ENCODE measurements at regions not wholly inside any gene's neighbourhood (a gene's known extent, or its start where the extent isn't known, plus 50 kb on each side); places are given as distances from the start of the nearest gene placed in this dataset.

DNA sequence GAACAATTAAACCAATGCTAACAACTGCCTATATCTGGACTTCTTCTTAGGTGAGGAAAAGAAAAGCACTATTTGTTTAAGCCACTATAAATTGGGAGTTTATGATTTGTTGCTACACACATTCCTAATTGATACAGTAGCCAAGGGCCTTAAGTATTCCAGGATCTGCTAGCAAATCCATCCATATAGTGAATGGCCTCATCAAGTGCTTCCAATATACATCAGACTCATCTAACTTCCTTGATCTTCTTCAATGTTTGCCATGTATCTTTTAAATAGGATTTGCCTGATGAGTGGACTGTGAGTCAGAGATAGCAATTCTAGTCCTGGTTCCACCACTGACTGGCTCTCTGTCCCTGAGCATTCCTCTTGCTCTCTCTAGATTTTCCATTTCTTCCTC lies 430.2 kb downstream of the OMA1 start:
- intact Hi-C loops (cut with DNase I) = no loop called here
- H3K4me1 ChIP-seq = no peaks in the 10 kb centered on the region
- no peaks in the 10 kb centered on the region for H3K36me3 ChIP-seq
- no peak for TF ChIP-seq POLR2AphosphoS5 (IDR thresholded peaks at IDR 0.05; ENCODE audit: insufficient read depth in 1 of 2, low read depth in 1 of 2)
- TF ChIP-seq, protein P1, sequence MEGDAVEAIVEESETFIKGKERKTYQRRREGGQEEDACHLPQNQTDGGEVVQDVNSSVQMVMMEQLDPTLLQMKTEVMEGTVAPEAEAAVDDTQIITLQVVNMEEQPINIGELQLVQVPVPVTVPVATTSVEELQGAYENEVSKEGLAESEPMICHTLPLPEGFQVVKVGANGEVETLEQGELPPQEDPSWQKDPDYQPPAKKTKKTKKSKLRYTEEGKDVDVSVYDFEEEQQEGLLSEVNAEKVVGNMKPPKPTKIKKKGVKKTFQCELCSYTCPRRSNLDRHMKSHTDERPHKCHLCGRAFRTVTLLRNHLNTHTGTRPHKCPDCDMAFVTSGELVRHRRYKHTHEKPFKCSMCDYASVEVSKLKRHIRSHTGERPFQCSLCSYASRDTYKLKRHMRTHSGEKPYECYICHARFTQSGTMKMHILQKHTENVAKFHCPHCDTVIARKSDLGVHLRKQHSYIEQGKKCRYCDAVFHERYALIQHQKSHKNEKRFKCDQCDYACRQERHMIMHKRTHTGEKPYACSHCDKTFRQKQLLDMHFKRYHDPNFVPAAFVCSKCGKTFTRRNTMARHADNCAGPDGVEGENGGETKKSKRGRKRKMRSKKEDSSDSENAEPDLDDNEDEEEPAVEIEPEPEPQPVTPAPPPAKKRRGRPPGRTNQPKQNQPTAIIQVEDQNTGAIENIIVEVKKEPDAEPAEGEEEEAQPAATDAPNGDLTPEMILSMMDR (IDR thresholded peaks at IDR 0.05) = no peak
- no peak for TF ChIP-seq POLR2A (IDR thresholded peaks at IDR 0.05)
- no peak overlapping the region for H3K4me3 ChIP-seq
- H3K27me3 ChIP-seq = no peaks in the 10 kb centered on the region
- DNase-seq (ENCODE audit: extremely low spot score in 2 of 2) = no peak
- H3K9me3 ChIP-seq = no peaks in the 10 kb centered on the region
- no peak overlapping the region for H3K27ac ChIP-seq

DNA sequence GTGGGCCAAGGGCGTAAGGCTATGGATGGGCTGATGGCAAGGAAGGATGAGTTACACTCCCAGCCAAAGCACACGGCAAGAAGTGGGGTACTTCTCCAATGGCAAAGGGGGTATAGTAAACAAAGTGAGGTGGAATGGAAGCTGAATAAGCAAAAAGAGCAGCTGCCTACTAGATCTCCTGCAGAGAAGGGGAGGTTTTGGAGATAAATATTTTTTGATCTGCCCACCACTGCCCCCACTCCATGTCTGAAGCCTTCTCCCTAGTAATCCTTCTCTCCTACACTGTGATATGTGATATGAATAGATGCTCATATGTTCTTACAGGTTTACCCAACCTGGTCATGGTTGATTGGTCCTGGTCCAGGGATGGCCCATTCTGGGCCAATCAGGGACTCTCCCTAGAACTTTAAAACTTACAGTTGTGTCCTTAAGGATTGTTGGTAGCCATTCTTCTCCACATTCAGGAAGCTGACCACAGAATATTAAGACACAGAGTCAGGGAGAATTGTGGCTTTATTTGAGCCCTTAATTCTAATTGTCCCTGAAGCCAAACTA lies 436.8 kb downstream of the OMA1 start:
- intact Hi-C loops (cut with DNase I) = no loop called here
- no peak overlapping the region for H3K4me3 ChIP-seq
- H3K27ac ChIP-seq = no peak overlapping the region
- H3K4me1 ChIP-seq = no peaks in the 10 kb centered on the region
- H3K36me3 ChIP-seq = no peaks in the 10 kb centered on the region
- TF ChIP-seq, protein P1 (IDR thresholded peaks at IDR 0.05) = no peak
- no peak for TF ChIP-seq POLR2A (IDR thresholded peaks at IDR 0.05)
- TF ChIP-seq POLR2AphosphoS5 (IDR thresholded peaks at IDR 0.05; ENCODE audit: insufficient read depth in 1 of 2, low read depth in 1 of 2) = no peak
- no peaks in the 10 kb centered on the region for H3K9me3 ChIP-seq
- no peak for DNase-seq (ENCODE audit: extremely low spot score in 2 of 2)
- H3K27me3 ChIP-seq = no peaks in the 10 kb centered on the region

DNA sequence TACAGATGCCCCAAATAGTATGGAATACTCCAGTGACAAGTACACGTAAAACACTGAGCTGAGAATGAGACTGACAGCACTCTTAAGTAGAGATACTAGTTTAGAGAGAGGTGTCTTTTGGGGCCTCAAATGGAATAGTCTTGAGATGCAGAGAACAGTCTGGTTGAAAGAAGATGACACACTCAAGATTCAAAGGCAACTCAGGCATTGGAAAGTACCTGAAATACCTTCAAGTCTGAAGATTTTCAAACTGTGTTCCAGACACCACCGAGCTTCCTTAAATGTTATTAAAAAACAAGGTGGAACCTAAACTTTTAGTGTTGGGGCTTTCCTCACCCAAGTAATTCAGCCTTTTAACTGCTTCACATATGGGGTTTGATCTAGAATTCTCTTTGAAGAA lies 437.7 kb downstream of the OMA1 start:
- no peak overlapping the region for H3K4me3 ChIP-seq
- H3K9me3 ChIP-seq = no peaks in the 10 kb centered on the region
- intact Hi-C loops (cut with DNase I) = no loop called here
- no peaks in the 10 kb centered on the region for H3K4me1 ChIP-seq
- TF ChIP-seq POLR2AphosphoS5 (IDR thresholded peaks at IDR 0.05; ENCODE audit: insufficient read depth in 1 of 2, low read depth in 1 of 2) (no peak), POLR2A (IDR thresholded peaks at IDR 0.05) (no peak)
- TF ChIP-seq, protein P1 (IDR thresholded peaks at IDR 0.05) = no peak
- DNase-seq (ENCODE audit: extremely low spot score in 2 of 2) = no peak
- no peaks in the 10 kb centered on the region for H3K27me3 ChIP-seq
- H3K27ac ChIP-seq = no peak overlapping the region
- no peaks in the 10 kb centered on the region for H3K36me3 ChIP-seq

GRCh38 chr1:58107943-58108342 lies 438.6 kb downstream of the OMA1 start:
- TF ChIP-seq POLR2A (IDR thresholded peaks at IDR 0.05) (no peak), POLR2AphosphoS5 (IDR thresholded peaks at IDR 0.05; ENCODE audit: insufficient read depth in 1 of 2, low read depth in 1 of 2) (no peak)
- TF ChIP-seq, protein P1 (IDR thresholded peaks at IDR 0.05) = no peak
- intact Hi-C loops (cut with DNase I) = no loop called here
- H3K4me1 ChIP-seq = no peaks in the 10 kb centered on the region
- H3K27ac ChIP-seq = no peak overlapping the region
- H3K9me3 ChIP-seq = no peaks in the 10 kb centered on the region
- no peaks in the 10 kb centered on the region for H3K36me3 ChIP-seq
- DNase-seq (ENCODE audit: extremely low spot score in 2 of 2) = no peak
- H3K27me3 ChIP-seq = no peaks in the 10 kb centered on the region
- no peak overlapping the region for H3K4me3 ChIP-seq

GRCh38 chr1:58104960-58105359 lies 441.6 kb downstream of the OMA1 start:
- H3K4me1 ChIP-seq = no peaks in the 10 kb centered on the region
- H3K36me3 ChIP-seq = no peaks in the 10 kb centered on the region
- no peaks in the 10 kb centered on the region for H3K9me3 ChIP-seq
- TF ChIP-seq, protein P1 (IDR thresholded peaks at IDR 0.05) = no peak
- TF ChIP-seq POLR2AphosphoS5 (IDR thresholded peaks at IDR 0.05; ENCODE audit: insufficient read depth in 1 of 2, low read depth in 1 of 2) = no peak
- no peak for TF ChIP-seq POLR2A (IDR thresholded peaks at IDR 0.05)
- no peaks in the 10 kb centered on the region for H3K27me3 ChIP-seq
- no peak for DNase-seq (ENCODE audit: extremely low spot score in 2 of 2)
- intact Hi-C loops (cut with DNase I) = no loop called here
- H3K4me3 ChIP-seq = no peak overlapping the region
- H3K27ac ChIP-seq = no peak overlapping the region

All from vagina (tissue), 2 donors.